Smooth muscle cell (in vitro differentiated cells): ENCODE measurements at regions not wholly inside any gene's neighbourhood (a gene's known extent, or its start where the extent isn't known, plus 50 kb on each side); places are given as distances from the start of the nearest gene placed in this dataset.
"Not testable (repeated sequence)": the region's sequence is repeated elsewhere in the genome, so short reads cannot be mapped to it uniquely, and the experiment has no call there.

Experiments used
- DNase-seq: peaks from one replicate; lab custom pipeline; 2025; ENCODE audit not compliant: unreplicated experiment; lab: John Stamatoyannopoulos, UW
- H2AFZ ChIP-seq: fragments of 200-600 bp; sonication (generic); 2 replicates; pipeline ENCODE4 v1.6.0; 2016; ENCODE audit warnings: antibody characterized with exemption, low read depth, mild to moderate bottlenecking
- H3F3A ChIP-seq: fragments of 200-600 bp; sonication (generic); 2 replicates; pipeline ENCODE4 v1.6.0; 2017; ENCODE audit warnings: antibody characterized with exemption, low read depth
- H3K27ac ChIP-seq: fragments of 200-600 bp; sonication (generic); 2 replicates; pipeline ENCODE4 v1.5.1; 2016; ENCODE audit warnings: low read depth, mild to moderate bottlenecking
- H3K27me3 ChIP-seq: fragments of 200-600 bp; sonication (generic); 2 replicates; pipeline ENCODE4 v1.6.1; 2016; ENCODE audit warnings: low read depth, mild to moderate bottlenecking
- H3K36me3 ChIP-seq: fragments of 200-600 bp; sonication (generic); 2 replicates; pipeline ENCODE4 v1.5.1; 2016; ENCODE audit warnings: low read depth
- H3K4me1 ChIP-seq: fragments of 200-600 bp; sonication (generic); 2 replicates; pipeline ENCODE4 v1.5.1; 2016; ENCODE audit warnings: low read depth
- H3K4me2 ChIP-seq: fragments of 200-600 bp; sonication (generic); 2 replicates; pipeline ENCODE4 v1.6.0; 2016; ENCODE audit warnings: mild to moderate bottlenecking
- H3K4me3 ChIP-seq: fragments of 200-600 bp; sonication (generic); 2 replicates; pipeline ENCODE4 v1.5.1; 2016; ENCODE audit warnings: mild to moderate bottlenecking
- H3K79me2 ChIP-seq: fragments of 200-600 bp; sonication (generic); 2 replicates; pipeline ENCODE4 v1.6.0; 2016; ENCODE audit warnings: low read depth, mild to moderate bottlenecking
- H3K9ac ChIP-seq: fragments of 200-600 bp; sonication (generic); 2 replicates; pipeline ENCODE4 v1.6.0; 2016; ENCODE audit warnings: low read depth
- H3K9me3 ChIP-seq: fragments of 200-600 bp; sonication (generic); replicated peaks from 2 replicates; pipeline ENCODE4 v1.5.1; 2016; ENCODE audit warnings: low read depth
- H4K20me1 ChIP-seq: fragments of 200-600 bp; sonication (generic); 2 replicates; pipeline ENCODE4 v1.6.0; 2016; ENCODE audit warnings: low read depth
- CTCF ChIP-seq: fragments of 200-600 bp; sonication (generic); IDR thresholded peaks from 2 replicates; pipeline ENCODE4 v1.5.1; 2017; ENCODE audit warnings: borderline replicate concordance, mild to moderate bottlenecking, antibody characterized with exemption; ENCODE audit not compliant: insufficient read depth, poor library complexity, severe bottlenecking
- whole genome bisulfite sequencing: methylation state at CpG from one replicate; pipeline ENCODE4 v1.1.7; 2016; ENCODE audit warnings: low lambda C conversion rate; 5-methylcytosine and 5-hydroxymethylcytosine counted together

DNA sequence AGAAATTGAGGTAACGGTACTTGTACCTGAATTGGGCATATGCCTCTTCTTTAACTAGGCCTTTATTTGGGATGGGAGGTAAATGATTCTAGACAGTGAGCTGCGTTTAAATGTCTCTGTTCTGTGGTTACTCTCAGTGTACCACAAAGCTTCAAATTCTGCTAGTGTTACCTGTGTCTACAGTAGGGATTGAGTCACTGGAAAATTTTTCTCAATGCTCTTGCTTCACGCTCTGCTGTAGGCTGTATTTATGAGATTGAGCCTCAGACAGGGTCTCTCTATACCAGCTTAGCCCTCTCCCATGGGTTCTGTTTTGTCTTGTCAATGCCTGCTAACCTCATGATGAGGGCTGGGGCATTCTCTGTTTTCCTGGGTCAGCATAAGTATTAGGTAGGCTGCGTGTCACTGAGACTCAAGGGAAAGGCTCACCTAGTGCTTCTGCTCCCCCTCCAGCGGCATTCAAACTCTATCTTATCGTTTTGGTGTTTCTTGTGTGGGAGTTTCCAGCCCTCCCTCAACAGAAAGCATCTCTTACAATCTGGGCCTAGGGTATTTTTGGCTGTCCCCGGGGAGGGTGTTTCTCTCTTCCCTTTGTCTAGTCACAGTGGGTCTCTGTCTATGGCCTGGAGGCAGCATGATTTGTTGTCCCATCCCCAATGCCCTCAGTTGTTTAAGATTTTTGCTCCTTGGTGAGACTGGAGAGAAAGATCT, 285.8 kb downstream of the ADGRD1 start:
- Histone ChIP-seq H3F3A (no peaks in the 10 kb centered on the region), H3K4me1 (no peaks in the 10 kb centered on the region), H3K27me3 (no peaks in the 10 kb centered on the region), H3K4me2 (no peak overlapping the region), H3K27ac (no peak overlapping the region), H4K20me1 (no peaks in the 10 kb centered on the region), H3K36me3 (no peaks in the 10 kb centered on the region), H3K9me3 (no peaks in the 10 kb centered on the region), H2AFZ (no peak overlapping the region), H3K9ac (no peak overlapping the region), H3K79me2 (no peaks in the 10 kb centered on the region), H3K4me3 (no peak overlapping the region)
- no peak for TF ChIP-seq CTCF
- DNase-seq, result no peak
- WGBS, result 70% methylated on average over 7 of the region's 7 CpGs

DNA sequence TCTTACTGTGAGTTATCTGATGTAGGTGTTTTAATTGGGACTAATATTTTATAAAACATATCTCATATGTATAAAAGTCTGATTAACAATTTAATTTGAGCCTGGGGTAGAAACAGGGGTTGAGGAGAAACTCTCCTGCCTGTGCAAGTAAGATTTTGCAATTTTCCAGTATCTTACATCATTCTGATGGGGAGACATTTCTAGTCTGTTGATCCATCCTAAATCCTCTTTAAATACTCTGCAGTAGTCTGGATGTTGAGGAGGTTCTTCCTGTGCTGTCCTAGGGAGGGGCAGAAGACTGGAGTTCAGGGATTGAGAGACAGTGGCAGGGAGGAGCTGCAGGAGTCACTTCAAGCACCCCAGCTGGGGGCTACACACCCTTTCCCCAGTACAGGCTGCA, 287.8 kb downstream of the ADGRD1 start:
- TF ChIP-seq CTCF, result no peak
- no peaks in the 10 kb centered on the region for H3K79me2 ChIP-seq
- peak overlapping the region; percentile 77 for H3K27ac ChIP-seq
- H3K36me3 ChIP-seq, result no peaks in the 10 kb centered on the region
- H3K4me3 ChIP-seq, result no peak overlapping the region
- H3K9ac ChIP-seq, result peak overlapping the region; percentile 49
- no peaks in the 10 kb centered on the region for H3F3A ChIP-seq
- no peak for DNase-seq
- H3K4me2 ChIP-seq, result peak overlapping the region; percentile 42
- H2AFZ ChIP-seq, result peak overlapping the region; percentile 1
- H3K9me3 ChIP-seq, result no peaks in the 10 kb centered on the region
- H4K20me1 ChIP-seq, result no peaks in the 10 kb centered on the region
- no peaks in the 10 kb centered on the region for H3K27me3 ChIP-seq
- H3K4me1 ChIP-seq, result no peaks in the 10 kb centered on the region

GRCh38 chr12:131242741-131243496, 289.2 kb downstream of the ADGRD1 start:
- no peak overlapping the region for H3K4me2 ChIP-seq
- no peak overlapping the region for H2AFZ ChIP-seq
- no peak overlapping the region for H3K4me3 ChIP-seq
- 95% methylated on average over 5 of the region's 5 CpGs for WGBS
- no peaks in the 10 kb centered on the region for H3F3A ChIP-seq
- no peak for TF ChIP-seq CTCF
- no peaks in the 10 kb centered on the region for H3K79me2 ChIP-seq
- H3K27me3 ChIP-seq, result no peaks in the 10 kb centered on the region
- no peaks in the 10 kb centered on the region for H3K9me3 ChIP-seq
- DNase-seq, result no peak
- H3K9ac ChIP-seq, result no peak overlapping the region
- H3K4me1 ChIP-seq, result no peaks in the 10 kb centered on the region
- H3K36me3 ChIP-seq, result no peaks in the 10 kb centered on the region
- no peaks in the 10 kb centered on the region for H4K20me1 ChIP-seq
- no peak overlapping the region for H3K27ac ChIP-seq

DNA sequence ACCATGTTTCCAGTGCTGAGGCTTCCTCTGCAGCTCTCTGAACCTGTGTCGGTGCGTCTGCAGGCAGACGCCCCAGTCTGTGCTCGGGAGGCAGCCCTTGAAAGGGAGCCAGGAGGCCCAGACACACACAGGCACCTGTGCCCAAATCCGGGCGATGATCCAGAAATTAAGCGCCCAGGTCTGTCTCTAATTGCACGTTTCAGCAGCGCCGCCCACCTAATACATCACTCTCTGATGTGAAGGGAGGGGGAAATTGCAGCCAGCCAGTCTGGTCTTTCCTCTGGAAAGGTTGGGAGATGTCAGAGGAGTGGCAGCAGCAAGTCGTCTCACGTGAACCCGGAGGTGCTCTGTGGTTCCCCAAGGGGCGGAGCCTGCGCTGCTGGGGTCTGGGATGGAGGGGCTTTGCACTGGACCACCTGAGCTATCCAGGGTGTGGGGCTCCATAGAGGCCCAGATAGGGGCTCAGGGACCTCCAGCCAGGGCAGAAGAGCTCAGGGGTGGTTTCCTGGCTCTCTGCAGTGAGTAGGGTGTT, 290.5 kb downstream of the ADGRD1 start:
- H3K9ac ChIP-seq, H3K27me3 ChIP-seq, H3K79me2 ChIP-seq, H3K4me2 ChIP-seq, H3K36me3 ChIP-seq, H3F3A ChIP-seq, H3K4me3 ChIP-seq, H3K4me1 ChIP-seq, DNase-seq, H4K20me1 ChIP-seq, H3K9me3 ChIP-seq, H3K27ac ChIP-seq, H2AFZ ChIP-seq: not testable (repeated sequence)
- 93% methylated on average over 5 of the region's 15 CpGs for WGBS

GRCh38 chr12:131245161-131245560, 291.5 kb downstream of the ADGRD1 start:
- not testable (repeated sequence) for H3K4me2 ChIP-seq, H3K36me3 ChIP-seq, H3K9ac ChIP-seq, DNase-seq, H3K27me3 ChIP-seq, H3K9me3 ChIP-seq, H3K79me2 ChIP-seq, H3F3A ChIP-seq, H3K4me1 ChIP-seq, H3K27ac ChIP-seq, H3K4me3 ChIP-seq, H4K20me1 ChIP-seq, H2AFZ ChIP-seq
- 76% methylated on average over 8 of the region's 8 CpGs for WGBS
